ENCODE measurements at regions not wholly inside any gene's neighbourhood (a gene's known extent, or its start where the extent isn't known, plus 50 kb on each side); places are given as distances from the start of the nearest gene placed in this dataset.

DNA sequence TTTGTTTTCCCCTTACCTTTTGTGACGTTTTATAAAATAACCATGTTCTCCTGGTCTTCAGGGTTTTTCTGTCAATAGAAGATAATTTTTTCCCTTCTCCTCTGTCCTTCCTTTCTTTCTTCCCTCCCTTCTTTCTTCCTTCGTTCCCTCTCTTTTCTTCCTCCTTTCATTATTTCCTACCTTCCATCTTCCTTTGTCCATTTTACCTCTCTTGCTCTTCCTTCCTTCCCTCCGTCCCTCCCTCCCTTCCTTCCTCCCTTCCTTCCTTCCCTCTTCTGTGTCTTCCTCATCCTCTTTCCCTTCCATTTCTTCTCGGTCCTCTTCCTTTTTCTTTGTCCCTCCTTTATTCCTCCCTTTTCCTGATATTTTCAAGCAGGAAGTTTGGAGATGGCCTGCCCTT is 128.2 kb downstream of the TEX36 start:
- H3K36me3 Mint-ChIP-seq = no peaks in the 10 kb centered on the region
- peaks cover 48% of the 10 kb centered on the region for H3K27me3 Mint-ChIP-seq (ENCODE audit: low read depth)
- H3K4me1 Mint-ChIP-seq = peaks cover 22% of the 10 kb centered on the region
- no peak for DNase-seq (ENCODE audit: low spot score in 2 of 2, unreplicated experiment in 2 of 2)
- H3K4me3 Mint-ChIP-seq = no peak overlapping the region
- H3K27ac Mint-ChIP-seq = no peak overlapping the region
- TF ChIP-seq, protein P1, sequence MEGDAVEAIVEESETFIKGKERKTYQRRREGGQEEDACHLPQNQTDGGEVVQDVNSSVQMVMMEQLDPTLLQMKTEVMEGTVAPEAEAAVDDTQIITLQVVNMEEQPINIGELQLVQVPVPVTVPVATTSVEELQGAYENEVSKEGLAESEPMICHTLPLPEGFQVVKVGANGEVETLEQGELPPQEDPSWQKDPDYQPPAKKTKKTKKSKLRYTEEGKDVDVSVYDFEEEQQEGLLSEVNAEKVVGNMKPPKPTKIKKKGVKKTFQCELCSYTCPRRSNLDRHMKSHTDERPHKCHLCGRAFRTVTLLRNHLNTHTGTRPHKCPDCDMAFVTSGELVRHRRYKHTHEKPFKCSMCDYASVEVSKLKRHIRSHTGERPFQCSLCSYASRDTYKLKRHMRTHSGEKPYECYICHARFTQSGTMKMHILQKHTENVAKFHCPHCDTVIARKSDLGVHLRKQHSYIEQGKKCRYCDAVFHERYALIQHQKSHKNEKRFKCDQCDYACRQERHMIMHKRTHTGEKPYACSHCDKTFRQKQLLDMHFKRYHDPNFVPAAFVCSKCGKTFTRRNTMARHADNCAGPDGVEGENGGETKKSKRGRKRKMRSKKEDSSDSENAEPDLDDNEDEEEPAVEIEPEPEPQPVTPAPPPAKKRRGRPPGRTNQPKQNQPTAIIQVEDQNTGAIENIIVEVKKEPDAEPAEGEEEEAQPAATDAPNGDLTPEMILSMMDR (IDR thresholded peaks at IDR 0.05; ENCODE audit: unreplicated experiment) = no peak
- peaks cover 13% of the 10 kb centered on the region for H3K9me3 Mint-ChIP-seq

DNA sequence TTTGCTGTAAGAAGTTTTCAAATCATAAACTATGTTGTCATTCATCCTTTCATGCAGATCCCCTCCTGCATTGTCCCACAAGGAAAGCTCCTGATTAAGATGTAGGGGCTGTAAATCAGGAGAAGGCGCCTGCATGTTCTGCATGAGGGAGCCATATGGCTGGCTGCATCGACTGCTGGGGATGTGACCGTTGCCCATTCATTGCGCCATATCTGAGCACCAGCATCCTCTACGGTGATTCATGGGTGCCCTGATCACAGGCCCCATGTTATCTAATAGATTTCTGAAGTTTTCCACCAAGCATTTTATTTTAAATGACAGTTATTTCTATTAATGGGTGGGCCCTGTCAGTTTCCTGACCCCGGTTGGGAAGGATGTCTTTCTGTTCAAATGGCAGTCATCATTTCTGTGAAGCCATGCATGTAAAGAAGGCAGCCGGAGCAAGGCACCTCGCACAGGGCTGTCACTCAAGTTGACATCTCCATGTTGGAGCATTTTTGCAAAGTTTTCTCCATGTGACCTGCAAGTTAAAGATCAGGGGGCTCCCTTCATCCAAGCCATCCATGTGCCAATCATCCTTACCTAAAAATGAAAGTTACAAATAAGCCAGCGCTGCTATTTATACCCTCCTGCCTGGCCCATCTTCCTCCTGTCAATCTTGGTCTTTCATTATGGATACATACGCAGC is 128.8 kb downstream of the TEX36 start:
- DNase-seq (ENCODE audit: low spot score in 2 of 2, unreplicated experiment in 2 of 2) = no peak
- H3K36me3 Mint-ChIP-seq = no peaks in the 10 kb centered on the region
- H3K4me1 Mint-ChIP-seq = peaks cover 25% of the 10 kb centered on the region
- H3K9me3 Mint-ChIP-seq = peaks cover 9% of the 10 kb centered on the region
- TF ChIP-seq, protein P1 (IDR thresholded peaks at IDR 0.05; ENCODE audit: unreplicated experiment) = no peak
- no peak overlapping the region for H3K27ac Mint-ChIP-seq
- H3K4me3 Mint-ChIP-seq = no peak overlapping the region
- peaks cover 42% of the 10 kb centered on the region for H3K27me3 Mint-ChIP-seq (ENCODE audit: low read depth)

DNA sequence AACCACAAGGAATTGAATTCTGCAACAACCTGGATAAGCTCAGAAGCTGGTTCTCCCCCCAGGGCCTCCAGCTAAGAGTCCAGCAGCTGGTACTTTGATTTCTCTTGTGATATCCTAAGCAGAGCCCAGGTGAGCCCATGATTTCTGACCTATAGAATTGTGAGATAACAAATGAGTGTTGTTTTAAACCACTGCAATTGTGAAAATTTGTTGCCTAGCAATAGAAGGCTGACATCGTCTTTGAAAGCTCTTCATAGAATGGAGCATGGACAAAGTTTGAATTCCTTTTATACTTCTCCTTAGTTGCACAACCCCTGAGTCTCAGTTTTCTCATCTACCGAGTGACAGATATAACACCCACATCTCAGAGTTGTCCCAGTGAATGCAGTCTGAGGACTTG is 129.9 kb downstream of the TEX36 start:
- no peak for DNase-seq (ENCODE audit: low spot score in 2 of 2, unreplicated experiment in 2 of 2)
- no peaks in the 10 kb centered on the region for H3K36me3 Mint-ChIP-seq
- peaks cover 23% of the 10 kb centered on the region for H3K4me1 Mint-ChIP-seq
- TF ChIP-seq, protein P1 (IDR thresholded peaks at IDR 0.05; ENCODE audit: unreplicated experiment) = no peak
- peaks cover 44% of the 10 kb centered on the region for H3K27me3 Mint-ChIP-seq (ENCODE audit: low read depth)
- H3K4me3 Mint-ChIP-seq = no peak overlapping the region
- peaks cover 9% of the 10 kb centered on the region for H3K9me3 Mint-ChIP-seq
- H3K27ac Mint-ChIP-seq = no peak overlapping the region

DNA sequence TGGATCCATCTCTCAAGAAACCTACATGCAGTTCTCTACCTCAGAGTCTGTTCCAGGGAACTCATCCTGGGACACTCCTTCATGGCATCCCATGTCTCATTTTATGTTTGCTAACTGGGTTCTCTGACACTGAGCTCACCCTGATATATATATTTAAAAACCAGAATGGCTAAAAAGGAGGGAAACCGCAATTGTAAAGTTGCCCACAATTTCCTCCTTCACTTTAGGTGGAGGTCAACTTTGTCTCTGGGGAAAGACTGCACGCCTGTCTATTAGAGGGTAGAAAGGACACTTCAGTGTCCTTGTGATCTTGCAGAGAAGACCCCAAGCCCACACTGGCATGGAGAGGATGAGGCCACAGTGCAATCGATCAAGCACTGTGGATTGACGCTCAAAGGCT is 131.7 kb downstream of the TEX36 start:
- peaks cover 51% of the 10 kb centered on the region for H3K27me3 Mint-ChIP-seq (ENCODE audit: low read depth)
- no peak for DNase-seq (ENCODE audit: low spot score in 2 of 2, unreplicated experiment in 2 of 2)
- H3K4me1 Mint-ChIP-seq = peaks cover 6% of the 10 kb centered on the region
- H3K36me3 Mint-ChIP-seq = no peaks in the 10 kb centered on the region
- TF ChIP-seq, protein P1 (IDR thresholded peaks at IDR 0.05; ENCODE audit: unreplicated experiment) = no peak
- H3K9me3 Mint-ChIP-seq = peaks cover 9% of the 10 kb centered on the region
- H3K27ac Mint-ChIP-seq = no peak overlapping the region
- H3K4me3 Mint-ChIP-seq = no peak overlapping the region

DNA sequence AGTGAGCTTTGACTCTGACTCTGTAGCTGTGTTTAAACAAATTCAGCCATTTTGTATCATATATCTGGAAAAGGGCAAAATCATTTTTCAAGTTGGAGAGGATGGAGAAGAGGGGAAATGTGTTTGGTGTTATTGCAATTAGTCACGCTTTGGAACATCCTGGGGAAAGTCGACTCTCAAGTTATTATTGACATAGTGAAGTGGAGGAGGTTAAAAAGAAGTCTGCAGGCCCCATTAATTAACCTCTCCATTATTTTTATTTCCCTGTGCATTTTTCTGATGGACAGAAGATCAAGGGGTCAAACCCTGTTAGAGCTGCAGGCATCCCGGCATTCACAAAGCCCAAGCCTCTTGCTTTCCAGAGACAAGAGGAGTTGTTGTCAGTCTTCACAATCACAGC is 132.6 kb downstream of the TEX36 start:
- Mint-ChIP-seq H3K27ac (no peak overlapping the region), H3K4me3 (no peak overlapping the region), H3K4me1 (peaks cover 3% of the 10 kb centered on the region), H3K36me3 (no peaks in the 10 kb centered on the region), H3K9me3 (peaks cover 9% of the 10 kb centered on the region), H3K27me3 (ENCODE audit: low read depth) (peaks cover 49% of the 10 kb centered on the region)
- no peak for DNase-seq (ENCODE audit: low spot score in 2 of 2, unreplicated experiment in 2 of 2)
- TF ChIP-seq, protein P1 (IDR thresholded peaks at IDR 0.05; ENCODE audit: unreplicated experiment) = no peak

Measured in mesothelial cell of epicardium (in vitro differentiated cells).